Liver (tissue), 8 donors: ENCODE measurements at regions not wholly inside any gene's neighbourhood (a gene's known extent, or its start where the extent isn't known, plus 50 kb on each side); places are given as distances from the start of the nearest gene placed in this dataset.

Experiments used
- DNase-seq: peaks from one replicate; pipeline ENCODE4 v3.0.0-alpha.2; 2017; ENCODE audit warnings: low spot score
- H3K27ac ChIP-seq, 2 donors: one replicate each; pipeline ENCODE4 v1.7.0; 2013; ENCODE audit warnings: inconsistent platforms in 2 of 2, low read length in 2 of 2, control low read depth in 1 of 2, low read depth in 1 of 2, mild to moderate bottlenecking in 1 of 2
- H3K27me3 ChIP-seq, 4 donors: one replicate each; pipeline versions ENCODE4 v1.6.1 to v1.7.0; 2013; ENCODE audit warnings: low read length in 3 of 4, inconsistent platforms in 1 of 4, mild to moderate bottlenecking in 1 of 4, moderate library complexity in 1 of 4; ENCODE audit not compliant: control insufficient read depth in 4 of 4, insufficient read depth in 4 of 4
- H3K36me3 ChIP-seq, 4 donors: one replicate each; pipeline versions ENCODE4 v1.6.1 to v1.7.0; 2013; ENCODE audit warnings: low read length in 3 of 4, mild to moderate bottlenecking in 3 of 4, low read depth in 1 of 4, moderate library complexity in 1 of 4; ENCODE audit not compliant: control insufficient read depth in 4 of 4, insufficient read depth in 3 of 4
- H3K4me1 ChIP-seq, 4 donors: one replicate each; pipeline versions ENCODE4 v1.6.1 to v1.7.0; 2013; ENCODE audit warnings: low read length in 3 of 4, mild to moderate bottlenecking in 3 of 4, moderate library complexity in 1 of 4; ENCODE audit not compliant: control insufficient read depth in 4 of 4, insufficient read depth in 4 of 4
- H3K4me3 ChIP-seq, 3 donors: one replicate each; pipeline versions ENCODE4 v1.6.1 to v1.7.0; 2013; ENCODE audit warnings: low read length in 3 of 3, control low read depth in 1 of 3, low read depth in 1 of 3, mild to moderate bottlenecking in 1 of 3
- H3K9ac ChIP-seq, 2 donors: one replicate each; pipeline ENCODE4 v1.7.0; 2013; ENCODE audit warnings: low read length in 2 of 2, mild to moderate bottlenecking in 2 of 2, moderate library complexity in 2 of 2, control low read depth in 1 of 2, low read depth in 1 of 2
- H3K9me3 ChIP-seq, 4 donors: one replicate each; pipeline versions ENCODE4 v1.6.1 to v1.7.0; 2013; ENCODE audit warnings: low read length in 3 of 4; ENCODE audit not compliant: control insufficient read depth in 4 of 4
- EGR1 ChIP-seq, 2 donors: IDR thresholded peaks; 2 replicates each; pipeline ENCODE4 v1.6.1; 2016 to 2018; ENCODE audit warnings: antibody characterized with exemption in 2 of 2, low read depth in 2 of 2
- FOXA1 ChIP-seq: IDR thresholded peaks from 2 replicates; pipeline ENCODE4 v1.6.1; 2016; ENCODE audit warnings: antibody characterized with exemption
- FOXA2 ChIP-seq: IDR thresholded peaks from 2 replicates; pipeline ENCODE4 v1.6.1; 2016; ENCODE audit warnings: antibody characterized with exemption
- GABPA ChIP-seq, 2 donors: IDR thresholded peaks in 1 of 2; conservative IDR thresholded peaks in 1 of 2; 2 replicates each; pipeline ENCODE4 v1.6.1; 2016; ENCODE audit warnings: antibody characterized with exemption in 2 of 2, mild to moderate bottlenecking in 1 of 2, moderate library complexity in 1 of 2
- HNF4A ChIP-seq, 2 donors: conservative IDR thresholded peaks; 2 replicates each; pipeline ENCODE4 v1.6.1; 2016; ENCODE audit warnings: antibody characterized with exemption in 2 of 2, mild to moderate bottlenecking in 2 of 2
- HNF4G ChIP-seq: IDR thresholded peaks from 2 replicates; pipeline ENCODE4 v1.6.1; 2016; ENCODE audit warnings: antibody characterized with exemption
- JUND ChIP-seq, 2 donors: IDR thresholded peaks; 2 replicates each; pipeline ENCODE4 v1.6.1; 2016; ENCODE audit warnings: antibody characterized with exemption in 2 of 2
- NR2F2 ChIP-seq: IDR thresholded peaks from 2 replicates; pipeline ENCODE4 v1.6.1; 2016; ENCODE audit warnings: antibody characterized with exemption
- RAD21 ChIP-seq, 2 donors: IDR thresholded peaks; 2 replicates each; pipeline ENCODE4 v1.6.1; 2016; ENCODE audit warnings: antibody characterized with exemption in 2 of 2, mild to moderate bottlenecking in 2 of 2
- RXRA ChIP-seq, 2 donors: IDR thresholded peaks; 2 replicates each; pipeline ENCODE4 v1.6.1; 2017 to 2018; ENCODE audit warnings: antibody characterized with exemption in 2 of 2, mild to moderate bottlenecking in 1 of 2
- SP1 ChIP-seq: IDR thresholded peaks from 2 replicates; pipeline ENCODE4 v1.6.1; 2018; ENCODE audit warnings: antibody characterized with exemption, mild to moderate bottlenecking
- TAF1 ChIP-seq: conservative IDR thresholded peaks from 2 replicates; pipeline ENCODE4 v1.6.1; 2016; ENCODE audit warnings: antibody characterized with exemption, mild to moderate bottlenecking
- WGBS: extraction: QIAGEN DNeasy Blood & Tissue Kit; methylation state at CpG from one replicate; pipeline ENCODE4 v1.1.7; 2013; 5-methylcytosine and 5-hydroxymethylcytosine counted together
- TF ChIP-seq, protein P1 (sequence below): IDR thresholded peaks from 2 replicates; pipeline ENCODE4 v1.6.1; 2016; ENCODE audit warnings: antibody characterized with exemption
- TF ChIP-seq, protein P2 (sequence below): IDR thresholded peaks from 2 replicates; pipeline ENCODE4 v1.6.1; 2016; ENCODE audit warnings: antibody characterized with exemption
- TF ChIP-seq, protein P3 (sequence below): IDR thresholded peaks from 2 replicates; pipeline ENCODE4 v1.6.1; 2016; ENCODE audit warnings: antibody characterized with exemption, mild to moderate bottlenecking
- TF ChIP-seq, protein P4 (sequence below): IDR thresholded peaks from 2 replicates; pipeline ENCODE4 v1.6.1; 2016; ENCODE audit warnings: antibody characterized with exemption
- TF ChIP-seq, protein P5 (sequence below): fragments of 150-350 bp; IDR thresholded peaks from 2 replicates; pipeline ENCODE4 v1.5.1; 2017; ENCODE audit warnings: improper control_type of control experiment, low read depth, low read length; ENCODE audit not compliant: missing input control
- donor health status: healthy.
- donor health status: healthy.
- donor health status: healthy.
- donor health status: healthy.
- donor health status: healthy.

DNA sequence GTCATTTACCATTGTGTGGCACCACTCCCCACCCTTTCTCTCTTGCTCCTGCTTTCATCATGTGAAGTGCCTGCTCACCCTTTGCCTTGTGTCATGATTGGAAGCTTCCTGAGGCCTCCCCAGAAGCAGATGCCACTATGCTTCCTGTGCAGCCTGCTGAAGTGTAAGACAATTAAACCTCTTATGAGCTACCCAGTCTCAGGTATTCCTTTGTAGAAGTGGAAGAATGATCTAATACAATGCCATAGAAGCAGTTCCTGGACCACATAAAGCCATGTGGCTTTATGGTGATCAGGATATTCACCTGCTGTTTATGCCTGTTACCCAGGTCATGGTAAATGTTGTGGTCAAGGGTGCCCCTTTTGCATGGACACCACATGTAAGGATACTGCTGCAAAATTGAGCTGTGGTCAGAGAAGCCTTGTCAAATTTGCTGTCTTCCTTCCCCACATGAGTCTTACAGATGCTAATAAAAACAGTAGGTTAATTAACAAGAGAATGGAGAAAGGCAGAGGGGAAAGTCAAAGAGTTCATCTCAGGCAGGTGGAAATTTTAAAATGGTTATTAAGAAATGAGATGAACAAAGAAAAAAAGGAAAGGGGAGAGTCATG, 112.8 kb upstream of the IFNG-AS1 start (continued):
- TF ChIP-seq EGR1 (IDR thresholded peaks at IDR 0.05; ENCODE audit: low read depth in 2 of 2) (no peak), RXRA (IDR thresholded peaks at IDR 0.05) (no peak), TAF1 (no peak), FOXA2 (no peak)
- TF ChIP-seq, protein P1, sequence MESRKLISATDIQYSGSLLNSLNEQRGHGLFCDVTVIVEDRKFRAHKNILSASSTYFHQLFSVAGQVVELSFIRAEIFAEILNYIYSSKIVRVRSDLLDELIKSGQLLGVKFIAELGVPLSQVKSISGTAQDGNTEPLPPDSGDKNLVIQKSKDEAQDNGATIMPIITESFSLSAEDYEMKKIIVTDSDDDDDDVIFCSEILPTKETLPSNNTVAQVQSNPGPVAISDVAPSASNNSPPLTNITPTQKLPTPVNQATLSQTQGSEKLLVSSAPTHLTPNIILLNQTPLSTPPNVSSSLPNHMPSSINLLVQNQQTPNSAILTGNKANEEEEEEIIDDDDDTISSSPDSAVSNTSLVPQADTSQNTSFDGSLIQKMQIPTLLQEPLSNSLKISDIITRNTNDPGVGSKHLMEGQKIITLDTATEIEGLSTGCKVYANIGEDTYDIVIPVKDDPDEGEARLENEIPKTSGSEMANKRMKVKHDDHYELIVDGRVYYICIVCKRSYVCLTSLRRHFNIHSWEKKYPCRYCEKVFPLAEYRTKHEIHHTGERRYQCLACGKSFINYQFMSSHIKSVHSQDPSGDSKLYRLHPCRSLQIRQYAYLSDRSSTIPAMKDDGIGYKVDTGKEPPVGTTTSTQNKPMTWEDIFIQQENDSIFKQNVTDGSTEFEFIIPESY, result no peak

DNA sequence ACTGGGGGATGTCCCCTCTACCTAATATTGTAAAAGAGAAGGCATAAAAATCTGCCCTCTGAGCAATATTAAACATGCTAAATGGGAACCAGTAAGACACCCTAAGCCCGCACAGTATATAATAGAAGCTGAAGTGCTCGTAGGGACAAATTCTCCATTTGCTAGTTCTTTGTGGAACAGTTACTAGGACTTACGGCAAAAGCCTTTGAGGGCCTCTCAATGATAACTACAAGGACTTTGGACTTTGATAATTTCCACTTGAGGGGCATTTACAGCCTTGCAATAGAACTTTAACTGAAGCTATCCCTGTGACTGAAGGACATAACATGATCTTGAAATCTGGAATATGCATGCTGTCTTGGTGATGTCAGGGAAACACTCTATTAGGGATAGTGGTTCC, 111.5 kb upstream of the IFNG-AS1 start:
- TF ChIP-seq, protein P2, sequence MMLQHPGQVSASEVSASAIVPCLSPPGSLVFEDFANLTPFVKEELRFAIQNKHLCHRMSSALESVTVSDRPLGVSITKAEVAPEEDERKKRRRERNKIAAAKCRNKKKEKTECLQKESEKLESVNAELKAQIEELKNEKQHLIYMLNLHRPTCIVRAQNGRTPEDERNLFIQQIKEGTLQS, result no peak
- no peak for TF ChIP-seq RAD21 (IDR thresholded peaks at IDR 0.05)
- TF ChIP-seq, protein P3, sequence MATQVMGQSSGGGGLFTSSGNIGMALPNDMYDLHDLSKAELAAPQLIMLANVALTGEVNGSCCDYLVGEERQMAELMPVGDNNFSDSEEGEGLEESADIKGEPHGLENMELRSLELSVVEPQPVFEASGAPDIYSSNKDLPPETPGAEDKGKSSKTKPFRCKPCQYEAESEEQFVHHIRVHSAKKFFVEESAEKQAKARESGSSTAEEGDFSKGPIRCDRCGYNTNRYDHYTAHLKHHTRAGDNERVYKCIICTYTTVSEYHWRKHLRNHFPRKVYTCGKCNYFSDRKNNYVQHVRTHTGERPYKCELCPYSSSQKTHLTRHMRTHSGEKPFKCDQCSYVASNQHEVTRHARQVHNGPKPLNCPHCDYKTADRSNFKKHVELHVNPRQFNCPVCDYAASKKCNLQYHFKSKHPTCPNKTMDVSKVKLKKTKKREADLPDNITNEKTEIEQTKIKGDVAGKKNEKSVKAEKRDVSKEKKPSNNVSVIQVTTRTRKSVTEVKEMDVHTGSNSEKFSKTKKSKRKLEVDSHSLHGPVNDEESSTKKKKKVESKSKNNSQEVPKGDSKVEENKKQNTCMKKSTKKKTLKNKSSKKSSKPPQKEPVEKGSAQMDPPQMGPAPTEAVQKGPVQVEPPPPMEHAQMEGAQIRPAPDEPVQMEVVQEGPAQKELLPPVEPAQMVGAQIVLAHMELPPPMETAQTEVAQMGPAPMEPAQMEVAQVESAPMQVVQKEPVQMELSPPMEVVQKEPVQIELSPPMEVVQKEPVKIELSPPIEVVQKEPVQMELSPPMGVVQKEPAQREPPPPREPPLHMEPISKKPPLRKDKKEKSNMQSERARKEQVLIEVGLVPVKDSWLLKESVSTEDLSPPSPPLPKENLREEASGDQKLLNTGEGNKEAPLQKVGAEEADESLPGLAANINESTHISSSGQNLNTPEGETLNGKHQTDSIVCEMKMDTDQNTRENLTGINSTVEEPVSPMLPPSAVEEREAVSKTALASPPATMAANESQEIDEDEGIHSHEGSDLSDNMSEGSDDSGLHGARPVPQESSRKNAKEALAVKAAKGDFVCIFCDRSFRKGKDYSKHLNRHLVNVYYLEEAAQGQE, result no peak
- TF ChIP-seq GABPA (IDR thresholded peaks at IDR 0.05 in 1 of 2, conservative IDR thresholded peaks at IDR 0.05 in 1 of 2), result no peak
- TF ChIP-seq, protein P4, sequence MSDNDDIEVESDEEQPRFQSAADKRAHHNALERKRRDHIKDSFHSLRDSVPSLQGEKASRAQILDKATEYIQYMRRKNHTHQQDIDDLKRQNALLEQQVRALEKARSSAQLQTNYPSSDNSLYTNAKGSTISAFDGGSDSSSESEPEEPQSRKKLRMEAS, result no peak
- TF ChIP-seq EGR1 (IDR thresholded peaks at IDR 0.05; ENCODE audit: low read depth in 2 of 2), result no peak
- TF ChIP-seq FOXA1, result no peak
- no peak for TF ChIP-seq SP1
- TF ChIP-seq, protein P5, sequence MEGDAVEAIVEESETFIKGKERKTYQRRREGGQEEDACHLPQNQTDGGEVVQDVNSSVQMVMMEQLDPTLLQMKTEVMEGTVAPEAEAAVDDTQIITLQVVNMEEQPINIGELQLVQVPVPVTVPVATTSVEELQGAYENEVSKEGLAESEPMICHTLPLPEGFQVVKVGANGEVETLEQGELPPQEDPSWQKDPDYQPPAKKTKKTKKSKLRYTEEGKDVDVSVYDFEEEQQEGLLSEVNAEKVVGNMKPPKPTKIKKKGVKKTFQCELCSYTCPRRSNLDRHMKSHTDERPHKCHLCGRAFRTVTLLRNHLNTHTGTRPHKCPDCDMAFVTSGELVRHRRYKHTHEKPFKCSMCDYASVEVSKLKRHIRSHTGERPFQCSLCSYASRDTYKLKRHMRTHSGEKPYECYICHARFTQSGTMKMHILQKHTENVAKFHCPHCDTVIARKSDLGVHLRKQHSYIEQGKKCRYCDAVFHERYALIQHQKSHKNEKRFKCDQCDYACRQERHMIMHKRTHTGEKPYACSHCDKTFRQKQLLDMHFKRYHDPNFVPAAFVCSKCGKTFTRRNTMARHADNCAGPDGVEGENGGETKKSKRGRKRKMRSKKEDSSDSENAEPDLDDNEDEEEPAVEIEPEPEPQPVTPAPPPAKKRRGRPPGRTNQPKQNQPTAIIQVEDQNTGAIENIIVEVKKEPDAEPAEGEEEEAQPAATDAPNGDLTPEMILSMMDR, result no peak
- no peak for TF ChIP-seq HNF4G
- TF ChIP-seq JUND (IDR thresholded peaks at IDR 0.05), result no peak
- no peak for TF ChIP-seq RXRA (IDR thresholded peaks at IDR 0.05)
- TF ChIP-seq, protein P1, result no peak
- TF ChIP-seq NR2F2, result no peak
- TF ChIP-seq TAF1, result no peak
- no peak for TF ChIP-seq FOXA2
- no peak for TF ChIP-seq HNF4A (conservative IDR thresholded peaks at IDR 0.05)
- no peaks in the 10 kb centered on the region for H3K36me3 ChIP-seq
- H3K4me3 ChIP-seq, result no peak overlapping the region
- H3K4me1 ChIP-seq, result no peaks in the 10 kb centered on the region
- WGBS, result 88% methylated on average over 3 of the region's 3 CpGs
- no peak for DNase-seq
- no peaks in the 10 kb centered on the region for H3K27me3 ChIP-seq
- H3K9ac ChIP-seq, result no peak overlapping the region
- H3K27ac ChIP-seq, result no peak overlapping the region
- H3K9me3 ChIP-seq, result no peaks in the 10 kb centered on the region
